GM23248 (cell line): ENCODE measurements at regions not wholly inside any gene's neighbourhood (a gene's known extent, or its start where the extent isn't known, plus 50 kb on each side); places are given as distances from the start of the nearest gene placed in this dataset.

ENCODE experiments used
- DNase-seq: peaks from one replicate; pipeline ENCODE4 v3.0.0-alpha.2; 2015
- H2AFZ ChIP-seq: fragments of 200-600 bp; sonication (generic); 2 replicates; pipeline ENCODE4 v1.6.1; 2016; ENCODE audit warnings: antibody characterized with exemption
- H3F3A ChIP-seq: fragments of 200-600 bp; sonication (generic); 2 replicates; pipeline ENCODE4 v1.6.1; 2016; ENCODE audit warnings: mild to moderate bottlenecking, antibody characterized with exemption, mixed run types; ENCODE audit not compliant: insufficient read depth
- H3K27ac ChIP-seq: fragments of 200-600 bp; sonication (generic); 2 replicates; pipeline ENCODE4 v1.5.1; 2016; ENCODE audit warnings: mild to moderate bottlenecking
- H3K27me3 ChIP-seq: fragments of 200-600 bp; sonication (generic); replicated peaks from 2 replicates; pipeline ENCODE4 v1.6.1; 2016; ENCODE audit warnings: mild to moderate bottlenecking; ENCODE audit not compliant: insufficient read depth
- H3K36me3 ChIP-seq: fragments of 200-600 bp; sonication (generic); 2 replicates; pipeline ENCODE4 v1.6.1; 2016; ENCODE audit warnings: low read depth, mild to moderate bottlenecking
- H3K4me1 ChIP-seq: fragments of 200-600 bp; sonication (generic); 2 replicates; pipeline ENCODE4 v1.6.1; 2016; ENCODE audit warnings: mild to moderate bottlenecking; ENCODE audit not compliant: insufficient read depth
- H3K4me2 ChIP-seq: fragments of 200-600 bp; sonication (generic); one replicate; pipeline ENCODE4 v1.6.1; 2016; ENCODE audit warnings: mild to moderate bottlenecking; ENCODE audit not compliant: unreplicated experiment
- H3K4me3 ChIP-seq: fragments of 200-600 bp; sonication (generic); 2 replicates; pipeline ENCODE4 v1.5.1; 2016; ENCODE audit warnings: mild to moderate bottlenecking
- H3K79me2 ChIP-seq: fragments of 200-600 bp; sonication (generic); 2 replicates; pipeline ENCODE4 v1.6.1; 2016; ENCODE audit warnings: mild to moderate bottlenecking; ENCODE audit not compliant: insufficient read depth
- H3K9ac ChIP-seq: fragments of 200-600 bp; sonication (generic); 2 replicates; pipeline ENCODE4 v1.6.1; 2016; ENCODE audit warnings: mild to moderate bottlenecking
- H3K9me2 ChIP-seq: fragments of 200-600 bp; sonication (generic); 2 replicates; pipeline ENCODE4 v1.6.1; 2016; ENCODE audit warnings: mixed run types, mild to moderate bottlenecking, moderate library complexity; ENCODE audit not compliant: insufficient read depth
- H3K9me3 ChIP-seq: fragments of 200-600 bp; sonication (generic); one replicate; pipeline ENCODE4 v1.6.1; 2017; ENCODE audit warnings: low read depth
- H4K20me1 ChIP-seq: fragments of 200-600 bp; sonication (generic); 2 replicates; pipeline ENCODE4 v1.6.0; 2016; ENCODE audit not compliant: insufficient read depth
- EZH2 ChIP-seq: fragments of 200-600 bp; sonication (generic); IDR thresholded peaks from 2 replicates; pipeline ENCODE4 v1.6.1; 2018; ENCODE audit warnings: antibody characterized with exemption, mild to moderate bottlenecking; ENCODE audit not compliant: insufficient read depth, poor library complexity, severe bottlenecking
- EZH2phosphoT487 ChIP-seq: fragments of 200-600 bp; sonication (generic); IDR thresholded peaks from 2 replicates; pipeline ENCODE4 v1.6.1; 2018; ENCODE audit warnings: antibody characterized with exemption, moderate library complexity, mild to moderate bottlenecking, low read depth; ENCODE audit not compliant: insufficient read depth
- whole genome bisulfite sequencing, 2 experiments: methylation state at CpG; one replicate each; pipeline ENCODE4 v1.1.6; 2015 to 2017; ENCODE audit warnings: low lambda C conversion rate in 2 of 2, low coverage in 1 of 2; ENCODE audit errors: missing lambda C conversion rate in 2 of 2; 5-methylcytosine and 5-hydroxymethylcytosine counted together
- in situ Hi-C: fragments of 300-500 bp; cut with MboI; formaldehyde crosslinking; loops from 2 replicates; pipeline ENCODE4 v1.15.0; 2020

- in situ Hi-C loops: no loop called here
- no peak for DNase-seq
- TF ChIP-seq EZH2phosphoT487: no peak
- no peak for TF ChIP-seq EZH2
These were observed 674.4 kb downstream of the KCNT2 start for GRCh38 chr1:195933835-195934234.

GRCh38 chr1:195915826-195916225 is 692.4 kb downstream of the KCNT2 start:
- Histone ChIP-seq H3K36me3 (no peaks in the 10 kb centered on the region), H3K79me2 (no peaks in the 10 kb centered on the region), H3K4me3 (no peak overlapping the region), H2AFZ (no peak overlapping the region), H3K9me2 (no peaks in the 10 kb centered on the region), H3K4me2 (no peak overlapping the region), H3K4me1 (no peaks in the 10 kb centered on the region), H4K20me1 (no peaks in the 10 kb centered on the region), H3K27me3 (no peaks in the 10 kb centered on the region), H3K27ac (no peak overlapping the region), H3K9me3 (no peaks in the 10 kb centered on the region), H3F3A (no peaks in the 10 kb centered on the region), H3K9ac (no peak overlapping the region)
- 75 to 76% methylated on average over 1 of the region's 1 CpG for WGBS, 2 experiments
- in situ Hi-C loops: no loop called here
- DNase-seq: no peak
- no peak for TF ChIP-seq EZH2phosphoT487
- TF ChIP-seq EZH2: no peak

More at GRCh38 chr1:195933835-195934234, 674.4 kb downstream of the KCNT2 start:
- H3K79me2 ChIP-seq: no peaks in the 10 kb centered on the region
- H2AFZ ChIP-seq: no peak overlapping the region
- H3K27ac ChIP-seq: no peak overlapping the region
- H3K4me3 ChIP-seq: no peak overlapping the region
- no peak overlapping the region for H3K4me2 ChIP-seq
- no peaks in the 10 kb centered on the region for H4K20me1 ChIP-seq
- no peaks in the 10 kb centered on the region for H3K4me1 ChIP-seq
- no peaks in the 10 kb centered on the region for H3K9me3 ChIP-seq
- 88 to 89% methylated on average over 1 of the region's 1 CpG for WGBS, 2 experiments
- H3K9me2 ChIP-seq: no peaks in the 10 kb centered on the region
- H3K9ac ChIP-seq: no peak overlapping the region
- no peaks in the 10 kb centered on the region for H3K36me3 ChIP-seq
- H3K27me3 ChIP-seq: no peaks in the 10 kb centered on the region
- no peaks in the 10 kb centered on the region for H3F3A ChIP-seq

- in situ Hi-C loops: no loop called here
- Histone ChIP-seq H4K20me1 (no peaks in the 10 kb centered on the region), H3K4me2 (no peak overlapping the region), H3K79me2 (no peaks in the 10 kb centered on the region), H3K27me3 (no peaks in the 10 kb centered on the region), H3K9me2 (no peaks in the 10 kb centered on the region), H2AFZ (no peak overlapping the region), H3K27ac (no peak overlapping the region), H3K9ac (no peak overlapping the region), H3K4me3 (no peak overlapping the region), H3K4me1 (no peaks in the 10 kb centered on the region; the same call in 1 of the 2 replicates), H3K36me3 (no peaks in the 10 kb centered on the region), H3F3A (no peaks in the 10 kb centered on the region), H3K9me3 (no peaks in the 10 kb centered on the region)
- 82 to 89% methylated on average over 6 of the region's 6 CpGs for WGBS, 2 experiments
- DNase-seq: peak; percentile 57
- no peak for TF ChIP-seq EZH2phosphoT487
- TF ChIP-seq EZH2: no peak
These were observed 699.2 kb downstream of the KCNT2 start for GRCh38 chr1:195909061-195909460.

- no peaks in the 10 kb centered on the region for H3K9me3 ChIP-seq
- in situ Hi-C loops: no loop called here
- no peaks in the 10 kb centered on the region for H3K36me3 ChIP-seq
- H3F3A ChIP-seq: no peaks in the 10 kb centered on the region
- H3K27ac ChIP-seq: no peak overlapping the region
- H3K27me3 ChIP-seq: no peaks in the 10 kb centered on the region
- H3K79me2 ChIP-seq: no peaks in the 10 kb centered on the region
- no peak overlapping the region for H3K4me2 ChIP-seq
- 0 out of 2 replicates have a peak overlapping the region, but pooled peaks have one; percentile 1 for H2AFZ ChIP-seq
- H3K9me2 ChIP-seq: no peaks in the 10 kb centered on the region
- H3K4me3 ChIP-seq: no peak overlapping the region
- H3K4me1 ChIP-seq: no peaks in the 10 kb centered on the region; the same call in 1 of the 2 replicates
- 61 to 74% methylated on average over 1 of the region's 1 CpG for WGBS, 2 experiments
- H3K9ac ChIP-seq: no peak overlapping the region
- TF ChIP-seq EZH2phosphoT487 (no peak), EZH2 (no peak)
- H4K20me1 ChIP-seq: no peaks in the 10 kb centered on the region
- DNase-seq: peak; percentile 68
These were observed 700.1 kb downstream of the KCNT2 start for GRCh38 chr1:195908121-195908520.

- DNase-seq: no peak
- H3K36me3 ChIP-seq: no peaks in the 10 kb centered on the region
- WGBS, 2 experiments: 69 to 73% methylated on average over 3 of the region's 3 CpGs
- no peaks in the 10 kb centered on the region for H4K20me1 ChIP-seq
- no peaks in the 10 kb centered on the region for H3K79me2 ChIP-seq
- no peak overlapping the region for H3K9ac ChIP-seq
- H3F3A ChIP-seq: no peaks in the 10 kb centered on the region
- H3K4me3 ChIP-seq: no peak overlapping the region
- H2AFZ ChIP-seq: no peak overlapping the region
- H3K27ac ChIP-seq: no peak overlapping the region
- no peaks in the 10 kb centered on the region for H3K9me3 ChIP-seq
- H3K27me3 ChIP-seq: no peaks in the 10 kb centered on the region
- H3K9me2 ChIP-seq: no peaks in the 10 kb centered on the region
- H3K4me1 ChIP-seq: no peaks in the 10 kb centered on the region; the same call in none of the 2 replicates
- in situ Hi-C loops: no loop called here
- no peak overlapping the region for H3K4me2 ChIP-seq
- TF ChIP-seq EZH2 (no peak), EZH2phosphoT487 (no peak)
These were observed 705.0 kb downstream of the KCNT2 start for GRCh38 chr1:195903203-195903602.
